HG03280 (cell line): ENCODE measurements at regions not wholly inside any gene's neighbourhood (a gene's known extent, or its start where the extent isn't known, plus 50 kb on each side); places are given as distances from the start of the nearest gene placed in this dataset.

Source experiments
- ATAC-seq: cut with Tn5 transposase; IDR thresholded peaks from one replicate; pipeline ENCODE4 v1.9.1; 2021; ENCODE audit warnings: mild to moderate bottlenecking, moderate library complexity; ENCODE audit not compliant: unreplicated experiment

DNA sequence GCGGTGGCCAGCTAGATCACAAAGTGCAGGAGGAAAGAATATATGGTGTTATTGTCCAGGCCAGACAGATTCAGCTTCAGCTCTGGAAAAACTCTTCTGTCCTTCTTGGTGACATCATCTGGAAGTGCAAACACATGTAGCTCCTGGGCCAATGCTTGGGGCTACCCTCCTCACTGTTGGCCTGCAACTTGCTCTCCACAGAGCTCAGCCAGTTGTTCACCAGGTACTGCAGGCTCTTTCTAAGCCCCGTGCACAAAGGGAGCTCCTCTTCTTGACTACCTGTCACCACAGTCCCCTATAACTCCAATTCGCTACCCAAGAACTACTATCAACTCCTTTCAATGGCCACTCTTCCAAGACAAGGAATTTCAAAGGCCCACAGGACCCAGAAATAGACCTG, 1175.9 kb upstream of the CDH9 start:
- ATAC-seq: no peak

DNA sequence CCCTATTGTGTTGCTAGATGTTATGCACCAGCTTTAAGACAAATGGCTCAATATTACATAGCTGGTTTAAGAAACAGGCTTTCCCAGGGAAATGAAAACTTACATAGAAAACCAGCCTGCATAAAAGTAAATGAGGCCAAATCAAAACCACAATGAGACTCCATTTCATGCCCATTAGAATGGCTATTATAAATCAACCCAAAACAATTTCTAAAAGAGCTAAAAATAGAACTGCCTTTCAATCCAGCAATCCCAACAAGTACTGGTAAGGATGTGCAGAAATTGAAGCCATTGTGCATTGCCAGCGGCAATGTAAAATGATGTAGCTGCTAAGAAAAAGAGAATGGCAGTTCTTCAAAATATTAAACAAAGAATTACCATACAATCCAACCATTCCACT, 1170.0 kb upstream of the CDH9 start:
- ATAC-seq: no peak

DNA sequence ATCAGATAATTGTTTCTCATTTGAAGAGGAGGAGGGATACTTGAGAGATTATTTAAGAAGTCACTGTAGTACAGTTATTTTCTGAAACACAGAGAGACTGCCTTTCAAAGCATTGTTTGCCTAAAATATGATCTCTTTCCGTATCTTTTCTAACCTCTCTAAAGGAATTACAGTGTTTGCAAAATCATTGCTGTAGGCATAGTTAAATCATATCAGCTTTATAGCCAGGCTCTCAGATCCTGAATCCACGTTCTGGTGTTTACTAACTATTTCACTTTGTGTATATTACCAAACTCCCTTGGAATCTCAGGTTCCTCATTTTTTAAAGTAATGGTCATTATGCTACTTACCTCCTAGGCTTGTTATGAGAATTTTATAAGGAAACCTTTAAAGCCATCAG, 1151.6 kb upstream of the CDH9 start:
- ATAC-seq: no peak

DNA sequence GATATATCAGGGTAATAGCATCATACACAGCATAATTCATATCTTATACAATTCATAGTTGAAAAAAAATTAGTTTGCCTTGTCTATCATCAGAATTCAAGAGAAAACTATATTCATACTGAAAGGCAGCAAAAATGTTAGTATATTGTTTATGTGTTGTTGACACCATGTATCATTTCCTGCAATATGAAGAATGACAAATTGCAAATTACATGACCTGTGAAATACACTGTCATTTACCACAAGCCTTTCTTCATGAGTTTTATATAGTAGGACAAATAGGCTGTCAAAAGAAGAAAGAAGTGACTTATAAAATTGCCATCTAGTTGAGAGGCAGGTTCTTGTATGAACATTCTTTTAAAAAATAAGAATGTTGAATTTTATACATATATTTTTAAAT, 1136.3 kb upstream of the CDH9 start:
- no peak for ATAC-seq

DNA sequence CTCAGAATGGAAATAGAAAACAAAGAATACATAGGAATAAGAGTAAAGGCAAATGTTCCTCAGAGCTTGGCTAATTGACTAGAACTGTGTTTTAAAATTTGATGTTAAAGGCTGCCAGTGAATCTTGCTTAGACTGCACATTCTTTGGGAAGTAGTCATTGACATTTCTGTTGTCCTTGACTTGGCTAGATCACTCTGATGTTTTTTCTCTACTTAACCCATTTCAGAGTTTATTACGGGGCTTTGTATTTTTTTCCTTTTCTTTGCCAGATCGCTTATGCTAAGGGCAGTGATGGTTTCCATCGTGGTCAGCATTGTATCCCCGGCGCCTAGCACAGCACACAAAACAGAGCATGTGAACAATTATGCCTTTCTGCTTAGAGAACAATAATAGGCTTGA, 1126.7 kb upstream of the CDH9 start:
- no peak for ATAC-seq

DNA sequence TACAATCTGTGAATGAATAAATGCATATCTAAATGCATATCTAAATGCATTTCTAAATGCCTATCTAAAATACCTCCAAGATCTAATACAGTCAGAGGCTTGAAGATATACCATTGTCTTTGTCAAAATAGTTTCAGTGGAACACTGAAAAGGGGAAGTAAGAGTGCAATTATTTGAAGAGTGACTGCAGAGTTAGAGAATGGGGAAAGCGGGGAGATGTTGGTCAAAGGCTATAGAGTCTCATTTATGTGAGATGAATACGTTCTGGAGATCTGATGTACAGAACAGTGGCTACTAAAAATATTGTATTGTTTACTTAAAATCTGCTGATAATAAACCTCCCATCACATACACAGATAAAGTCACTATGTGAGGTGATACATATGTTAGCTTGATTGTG, 1126.2 kb upstream of the CDH9 start:
- ATAC-seq: no peak

DNA sequence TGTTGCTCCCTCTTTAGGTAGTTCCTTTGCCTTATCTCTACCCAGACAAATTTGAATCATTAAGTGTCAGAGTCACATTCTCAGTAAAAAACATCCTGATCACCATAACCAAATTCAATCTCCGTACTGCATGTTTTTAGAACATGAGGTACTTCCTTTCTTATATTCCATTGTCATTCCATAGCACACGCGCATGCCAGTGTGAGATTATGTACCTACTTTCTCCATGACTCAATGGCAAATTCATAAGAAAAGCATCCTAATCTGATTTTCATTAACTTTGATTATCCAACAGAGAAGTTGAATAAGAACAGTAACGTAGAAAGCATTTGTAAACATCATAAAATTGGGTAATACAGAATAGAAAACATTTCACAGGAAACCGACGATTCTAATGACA, 1118.6 kb upstream of the CDH9 start:
- ATAC-seq: no peak

DNA sequence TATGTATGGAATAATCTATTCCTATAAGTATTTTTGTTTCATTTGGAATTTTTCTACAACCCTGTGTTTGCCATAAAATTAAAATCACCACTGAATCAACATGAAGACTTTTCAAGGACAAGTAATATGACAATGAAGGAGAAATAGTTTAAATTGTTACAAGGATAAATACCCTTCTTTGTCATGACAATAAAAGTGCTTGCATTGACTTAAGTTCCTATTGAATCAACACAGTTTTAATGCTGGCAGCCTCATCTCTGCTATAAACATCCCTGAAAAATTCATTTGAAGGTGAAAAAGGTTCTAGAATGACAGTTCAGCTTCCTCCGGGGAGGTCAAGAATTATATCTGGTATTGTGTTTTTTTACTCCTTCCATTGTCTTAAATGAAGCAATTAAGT, 1105.1 kb upstream of the CDH9 start:
- ATAC-seq: no peak

DNA sequence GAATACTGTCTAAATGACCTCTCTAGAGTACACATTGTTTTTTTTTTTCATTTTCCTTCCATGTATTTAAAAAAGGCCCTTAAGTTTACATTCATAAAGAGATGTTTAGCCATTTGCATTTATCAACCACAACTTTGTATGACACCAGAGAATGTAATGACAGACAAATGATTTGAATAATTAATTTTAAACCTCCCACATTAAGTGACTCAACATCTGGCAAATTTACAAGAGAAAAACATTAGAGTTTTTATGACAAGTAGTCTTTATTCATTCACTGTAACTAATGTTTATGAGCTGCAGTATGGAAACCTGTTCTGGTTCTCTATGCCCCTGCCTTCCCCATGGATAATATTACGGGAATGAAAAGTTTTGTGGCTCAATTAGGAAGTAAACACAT, 1093.8 kb upstream of the CDH9 start:
- ATAC-seq: no peak

DNA sequence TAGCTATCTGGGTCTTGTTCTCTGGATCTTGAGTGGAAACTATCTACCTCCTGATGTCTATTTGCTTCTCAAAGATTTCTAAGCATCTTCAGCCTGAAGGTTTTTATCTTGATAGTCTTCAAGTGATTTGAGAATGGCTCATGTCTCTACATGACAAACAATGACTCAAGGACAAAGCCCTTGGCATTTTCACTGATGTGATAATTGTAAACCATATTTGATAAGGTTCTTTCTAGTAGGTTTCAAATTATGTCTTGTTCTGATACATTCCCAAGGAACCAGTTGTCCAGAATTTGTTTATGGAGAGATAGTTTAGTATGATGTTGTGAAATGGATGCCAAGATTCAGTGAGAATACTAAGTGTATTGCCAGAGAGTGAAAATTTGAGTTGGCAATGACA, 1079.3 kb upstream of the CDH9 start:
- no peak for ATAC-seq

DNA sequence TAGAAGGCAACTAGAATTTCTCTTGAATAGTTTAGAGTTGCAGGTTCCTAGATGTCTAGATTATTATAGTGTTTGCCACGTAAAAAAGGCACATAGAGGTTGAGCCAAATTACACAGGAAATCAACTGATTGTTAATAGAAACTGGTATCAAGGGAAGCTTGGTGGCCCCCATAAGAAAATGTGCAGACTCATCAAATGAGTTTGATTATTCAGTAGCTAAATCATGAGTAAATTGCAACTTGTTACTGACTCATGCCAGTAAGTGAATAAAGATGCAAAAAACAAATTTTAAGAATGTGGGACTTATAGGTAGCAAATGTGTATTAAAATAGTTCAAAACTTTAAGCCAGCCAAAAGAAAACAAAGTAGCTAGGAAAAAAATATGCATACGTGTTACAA, 1078.9 kb upstream of the CDH9 start:
- ATAC-seq: no peak

DNA sequence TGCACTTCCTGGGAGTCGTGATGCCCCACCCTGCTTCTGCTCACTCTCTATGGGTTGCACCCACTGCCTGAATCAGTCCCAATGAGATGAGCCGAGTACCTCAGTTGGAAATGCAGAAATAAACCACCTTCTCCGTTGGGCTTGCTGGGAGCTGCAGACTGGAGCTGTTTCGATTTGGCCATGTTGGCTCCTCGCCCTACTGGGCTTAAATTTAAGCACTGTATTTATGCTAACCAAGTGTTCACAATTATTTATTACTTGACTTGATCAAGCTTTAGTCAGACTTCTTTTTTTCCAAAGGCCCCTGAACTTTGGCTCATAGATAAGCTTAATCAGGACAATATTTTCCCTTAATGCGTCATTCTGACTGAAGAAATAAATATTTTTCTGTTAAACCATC, 1072.4 kb upstream of the CDH9 start:
- no peak for ATAC-seq

DNA sequence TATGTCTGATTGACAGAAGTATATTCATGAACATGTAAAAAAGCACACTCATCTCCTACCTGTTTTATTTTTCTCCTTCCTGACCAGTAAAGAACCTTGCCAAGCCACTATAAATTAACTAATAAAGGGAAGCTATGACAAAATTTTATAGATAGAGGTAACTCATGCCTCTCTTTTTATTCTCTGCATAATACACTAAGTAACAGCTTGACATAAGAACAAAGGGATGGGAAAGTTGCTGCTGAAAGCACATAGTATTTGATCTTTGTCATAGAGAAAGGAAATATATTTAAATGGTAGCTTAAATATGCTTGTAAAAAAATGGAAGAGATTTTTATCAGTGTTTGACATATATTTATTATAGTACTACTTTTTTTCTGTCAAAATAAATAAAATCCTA, 1065.7 kb upstream of the CDH9 start:
- ATAC-seq: no peak

DNA sequence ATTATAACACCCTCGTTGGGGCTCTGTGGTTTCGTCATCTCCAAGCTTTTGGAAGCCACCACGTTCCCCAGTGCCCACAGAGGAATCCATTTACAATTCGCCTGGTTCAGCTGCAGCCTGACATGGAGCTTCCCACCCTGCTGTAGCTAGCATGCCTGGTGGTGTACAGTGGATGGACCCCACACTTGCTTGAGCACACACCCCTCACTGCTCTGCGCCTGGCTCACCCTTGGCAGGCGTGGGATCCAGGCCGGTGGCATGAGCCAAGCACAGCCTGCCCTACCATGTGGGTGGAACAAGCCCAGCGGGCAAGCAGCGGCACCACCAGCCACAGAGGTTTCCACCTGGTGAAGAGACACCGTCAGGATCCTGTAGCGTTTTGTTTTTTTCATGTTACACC, 1045.7 kb upstream of the CDH9 start:
- no peak for ATAC-seq

DNA sequence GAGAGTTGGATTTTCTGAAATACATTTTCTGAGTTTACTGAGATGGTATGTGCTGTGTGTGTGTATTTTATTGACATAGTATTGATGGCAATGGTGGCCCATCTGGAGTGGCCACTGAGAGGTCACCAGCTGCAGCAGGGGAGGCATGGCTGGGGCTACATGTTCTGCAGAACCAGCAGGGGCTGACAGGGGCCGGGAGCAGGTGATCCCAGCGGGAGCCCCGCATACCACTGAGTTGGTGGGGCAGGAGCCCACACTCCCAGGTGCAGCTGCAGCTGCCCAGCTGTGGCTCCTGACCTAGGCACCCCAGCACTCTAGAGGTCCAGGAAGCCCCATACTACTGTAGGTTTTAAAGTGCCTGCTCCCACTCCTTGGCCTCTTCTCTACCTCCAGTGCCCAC, 1044.2 kb upstream of the CDH9 start:
- ATAC-seq: no peak

DNA sequence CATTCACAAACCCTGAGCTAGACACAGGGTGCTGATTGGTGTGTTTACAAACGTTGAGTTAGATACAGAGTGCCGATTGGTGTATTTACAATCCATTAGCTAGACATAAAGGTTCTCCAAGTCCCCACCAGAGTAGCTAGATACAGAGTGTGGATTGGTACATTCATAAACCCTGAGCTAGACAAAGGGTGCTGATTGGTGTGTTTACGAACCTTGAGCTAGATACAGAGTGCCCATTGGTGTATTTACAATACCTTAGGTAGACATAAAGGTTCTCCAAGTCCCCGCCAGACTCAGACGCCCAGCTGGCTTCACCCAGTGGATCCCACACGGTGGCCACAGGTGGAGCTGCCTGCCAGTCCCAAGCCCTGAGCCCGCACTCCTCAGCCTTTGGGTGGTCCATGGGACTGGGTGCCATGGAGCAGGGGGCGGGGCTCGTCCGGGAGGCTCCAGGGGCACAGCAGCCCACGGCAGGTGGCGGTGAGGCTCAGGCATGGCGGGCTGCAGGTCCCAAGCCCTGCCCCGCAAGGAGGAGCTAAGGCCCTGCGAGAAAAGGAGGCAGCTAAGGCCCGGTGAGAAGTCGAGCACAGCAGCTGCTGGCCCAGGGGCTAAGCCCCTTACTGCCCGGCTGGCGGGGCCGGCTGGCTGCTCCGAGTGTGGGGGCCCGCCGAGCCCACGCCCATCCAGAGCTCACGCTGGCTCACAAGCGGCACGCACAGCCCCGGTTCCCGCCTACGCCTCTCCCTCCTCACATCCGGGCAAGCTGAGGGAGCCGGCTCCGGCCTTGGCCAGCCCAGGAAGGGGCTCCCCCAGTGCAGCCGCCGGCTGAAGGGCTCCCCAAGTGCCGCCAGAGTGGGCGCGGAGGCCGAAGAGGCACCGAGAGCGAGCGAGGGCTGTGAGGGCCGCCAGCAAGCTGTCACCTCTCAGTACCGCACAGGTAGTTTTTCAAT, 1039.2 kb upstream of the CDH9 start:
- ATAC-seq: no peak

DNA sequence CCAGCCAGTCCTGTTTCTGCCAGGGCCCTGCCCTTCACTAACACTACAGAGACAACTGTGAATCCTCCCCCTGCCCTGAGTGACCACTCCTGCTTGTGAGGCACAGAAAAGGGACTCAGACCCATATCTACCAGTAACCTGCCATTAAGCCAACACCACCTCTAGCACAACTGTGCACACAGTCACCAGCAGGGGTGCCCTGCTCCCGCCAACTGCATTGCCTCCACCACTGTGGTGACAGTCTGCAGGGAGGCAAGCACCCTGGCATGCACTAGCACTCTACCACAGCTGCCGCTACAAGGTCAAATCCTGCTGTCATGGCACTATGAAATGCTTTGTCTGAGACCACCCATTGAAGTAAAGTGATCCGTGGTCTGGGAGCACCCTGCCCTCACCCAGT, 1028.5 kb upstream of the CDH9 start:
- ATAC-seq: no peak

DNA sequence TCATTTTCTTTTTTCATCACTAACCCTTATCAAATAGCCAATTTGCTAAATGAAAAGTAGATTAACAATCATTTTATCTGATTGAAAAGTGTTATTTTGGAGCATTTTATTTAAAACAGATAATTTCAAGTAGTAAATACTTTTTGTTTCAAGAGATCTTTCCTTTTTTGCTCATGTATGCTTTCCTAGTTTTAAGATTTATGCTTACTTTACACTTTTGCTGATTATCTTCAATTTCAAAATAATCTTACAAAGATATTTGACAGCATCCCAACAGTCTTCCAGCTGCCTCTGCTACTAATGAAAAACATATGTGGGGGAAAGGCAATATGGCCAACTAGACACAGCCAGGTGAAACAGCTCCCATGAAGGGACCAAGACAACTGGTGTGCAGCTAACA, 1027.3 kb upstream of the CDH9 start:
- no peak for ATAC-seq

DNA sequence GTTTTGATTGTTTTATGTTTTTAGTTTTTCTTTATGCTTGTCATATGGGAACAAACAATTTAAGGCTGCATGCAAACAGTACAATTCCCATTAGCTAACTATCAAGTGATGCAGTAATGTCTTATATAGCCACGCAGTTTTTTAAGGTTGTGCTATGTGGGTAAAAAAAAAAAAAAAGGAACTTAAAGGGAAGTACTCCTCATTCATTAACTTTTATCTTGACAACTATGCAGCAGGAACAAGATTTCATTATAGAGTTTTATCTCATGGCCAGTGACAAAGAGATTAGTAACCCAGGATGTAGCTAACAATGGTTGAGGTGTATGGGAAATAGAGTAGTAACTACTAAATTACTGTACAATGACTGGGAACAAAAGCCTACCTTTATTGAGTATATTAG, 1008.2 kb upstream of the CDH9 start:
- no peak for ATAC-seq

DNA sequence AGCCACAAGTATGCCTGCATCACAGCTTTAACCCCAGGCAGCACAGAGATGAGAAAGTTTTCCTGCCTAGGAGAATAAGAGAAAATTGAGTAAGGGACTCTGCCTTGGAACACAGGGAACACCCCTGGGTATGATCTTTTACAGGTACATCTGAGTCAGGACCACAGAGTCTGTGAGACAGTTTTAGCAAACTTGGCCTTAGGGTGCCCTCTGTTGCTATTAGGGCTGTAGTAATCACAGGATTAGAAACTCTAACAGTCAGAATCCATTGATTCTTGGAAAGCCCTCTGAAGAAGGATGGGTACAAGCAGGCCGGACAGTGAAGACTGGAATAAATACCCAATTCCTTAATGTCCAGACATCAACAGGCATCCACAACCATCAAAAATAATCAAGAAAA, 989.5 kb upstream of the CDH9 start:
- ATAC-seq: no peak

DNA sequence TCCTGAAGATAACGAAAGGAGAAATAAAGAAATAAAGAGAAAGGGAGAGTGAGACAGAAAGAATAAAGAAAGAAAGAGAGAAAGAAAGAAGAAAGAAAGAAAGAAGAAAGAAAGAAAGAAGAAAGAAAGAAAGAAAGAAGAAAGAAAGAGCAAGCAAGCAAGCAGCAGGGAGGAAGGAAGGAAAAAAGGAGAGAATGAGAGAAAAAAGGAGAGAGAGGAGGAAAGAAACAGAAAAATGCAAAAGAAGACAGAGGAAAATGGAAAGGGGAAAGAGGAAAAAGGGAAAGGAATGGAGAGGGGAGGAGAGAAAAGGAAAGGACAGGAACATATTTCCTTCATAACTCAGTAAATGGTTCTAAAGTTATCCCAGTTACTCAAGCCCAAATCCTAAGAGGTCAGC, 978.8 kb upstream of the CDH9 start:
- ATAC-seq: no peak

DNA sequence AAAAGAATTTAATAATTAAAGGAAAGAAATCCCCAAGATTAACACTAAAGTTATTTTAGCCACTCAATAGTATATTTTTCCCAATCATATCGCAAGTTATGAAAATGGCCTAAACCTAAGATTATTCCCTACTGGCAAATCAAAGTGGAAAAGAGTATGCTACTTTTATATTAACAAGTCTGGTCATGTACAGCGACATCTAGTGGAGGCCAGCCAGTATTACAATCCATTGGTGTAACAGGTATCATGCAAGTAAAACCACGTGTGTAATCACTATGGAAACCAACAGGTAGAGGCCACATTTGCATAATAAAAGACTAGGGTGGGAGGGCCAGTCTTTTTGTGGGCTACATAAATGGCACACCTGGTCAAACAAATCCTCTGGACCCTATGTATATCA, 976.4 kb upstream of the CDH9 start:
- ATAC-seq: no peak

DNA sequence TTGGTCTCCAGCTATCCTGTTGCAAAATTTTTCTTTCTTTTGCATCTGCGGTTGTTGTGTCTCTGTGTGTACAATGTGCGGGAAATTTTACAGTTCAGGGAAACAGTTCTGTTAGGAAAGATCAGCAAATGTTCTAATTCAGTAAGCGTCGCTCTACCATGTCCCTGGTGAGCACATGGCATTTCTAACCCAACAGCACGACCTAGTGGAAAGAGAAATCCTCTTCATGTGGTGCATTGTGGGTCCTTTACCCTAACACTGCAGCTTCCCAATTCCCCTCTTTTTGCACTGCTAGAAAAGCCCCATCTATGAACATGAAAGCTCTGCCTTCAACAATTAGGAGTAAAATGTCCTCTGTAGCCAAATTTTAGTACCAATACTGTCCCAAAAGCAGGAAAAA, 974.2 kb upstream of the CDH9 start:
- ATAC-seq: no peak
